ENCODE measurements at regions not wholly inside any gene's neighbourhood (a gene's known extent, or its start where the extent isn't known, plus 50 kb on each side); places are given as distances from the start of the nearest gene placed in this dataset.

DNA sequence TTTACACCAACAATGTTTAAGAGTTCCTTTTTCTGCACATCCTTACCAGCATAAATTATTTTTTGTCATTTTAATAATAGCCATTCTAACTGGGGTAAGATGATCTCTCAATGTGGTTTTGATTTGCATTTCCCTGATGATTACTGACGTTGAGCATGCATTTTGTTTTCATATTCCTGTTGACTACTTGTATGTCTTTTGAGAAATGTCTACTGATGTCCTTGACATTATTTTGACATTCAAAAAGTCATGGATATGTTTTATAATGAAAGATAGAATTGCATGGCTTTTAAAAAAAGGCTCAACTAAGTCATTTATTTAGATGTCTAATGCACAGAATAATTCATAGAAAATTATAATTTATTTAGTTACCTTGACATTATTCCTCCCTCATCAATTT lies 381.6 kb upstream of the C9orf72 start:
- no peak overlapping the region for H3K27ac ChIP-seq (ENCODE audit: low read depth, low read length)
- no peak overlapping the region for H3K4me3 ChIP-seq (ENCODE audit: low read length)
- Mint-ChIP-seq H3K4me3 (no peak overlapping the region), H3K36me3 (ENCODE audit: low read depth) (no peaks in the 10 kb centered on the region), H3K27ac (no peak overlapping the region), H3K27me3 (ENCODE audit: insufficient read depth) (no peaks in the 10 kb centered on the region), H3K4me1 (no peaks in the 10 kb centered on the region), H3K9me3 (no peaks in the 10 kb centered on the region)
- H3K36me3 ChIP-seq (ENCODE audit: control insufficient read depth, insufficient read depth, low read length), result no peaks in the 10 kb centered on the region
- no peak for DNase-seq
- H3K9me3 ChIP-seq (ENCODE audit: control insufficient read depth, low read length), result no peaks in the 10 kb centered on the region
- TF ChIP-seq CTCF (conservative IDR thresholded peaks at IDR 0.05), result no peak
- no peaks in the 10 kb centered on the region for H3K4me1 ChIP-seq (ENCODE audit: control insufficient read depth, insufficient read depth, low read length)
- 78 to 89% methylated on average over 1 of the region's 1 CpG for WGBS, 2 experiments (ENCODE audit: insufficient coverage in 1 of 2, insufficient read length in 1 of 2)
- no peaks in the 10 kb centered on the region for H3K27me3 ChIP-seq (ENCODE audit: control insufficient read depth, insufficient read depth, low read length, poor library complexity, severe bottlenecking)
- no peak overlapping the region for H3K9ac ChIP-seq (ENCODE audit: extremely low read depth, low read length, poor library complexity, severe bottlenecking)

GRCh38 chr9:27963836-27964235 lies 390.6 kb upstream of the C9orf72 start:
- Mint-ChIP-seq H3K36me3 (ENCODE audit: low read depth) (no peaks in the 10 kb centered on the region), H3K27me3 (ENCODE audit: insufficient read depth) (peaks cover 5% of the 10 kb centered on the region), H3K9me3 (peaks cover 5% of the 10 kb centered on the region), H3K4me1 (peaks cover 19% of the 10 kb centered on the region), H3K4me3 (no peak overlapping the region), H3K27ac (no peak overlapping the region)
- Histone ChIP-seq H3K27ac (ENCODE audit: low read depth, low read length) (no peak overlapping the region), H3K4me1 (ENCODE audit: control insufficient read depth, insufficient read depth, low read length) (peaks cover 7% of the 10 kb centered on the region), H3K9ac (ENCODE audit: extremely low read depth, low read length, poor library complexity, severe bottlenecking) (no peak overlapping the region), H3K27me3 (ENCODE audit: control insufficient read depth, insufficient read depth, low read length, poor library complexity, severe bottlenecking) (no peaks in the 10 kb centered on the region), H3K4me3 (ENCODE audit: low read length) (no peak overlapping the region), H3K9me3 (ENCODE audit: control insufficient read depth, low read length) (no peaks in the 10 kb centered on the region), H3K36me3 (ENCODE audit: control insufficient read depth, insufficient read depth, low read length) (no peaks in the 10 kb centered on the region)
- no peak for DNase-seq
- no peak for TF ChIP-seq CTCF (conservative IDR thresholded peaks at IDR 0.05)

- no peak for DNase-seq
- peaks cover 5% of the 10 kb centered on the region for H3K9me3 Mint-ChIP-seq
- peaks cover 14% of the 10 kb centered on the region for H3K4me1 Mint-ChIP-seq
- Histone ChIP-seq H3K36me3 (ENCODE audit: control insufficient read depth, insufficient read depth, low read length) (no peaks in the 10 kb centered on the region), H3K27me3 (ENCODE audit: control insufficient read depth, insufficient read depth, low read length, poor library complexity, severe bottlenecking) (peaks cover 23% of the 10 kb centered on the region), H3K9me3 (ENCODE audit: control insufficient read depth, low read length) (no peaks in the 10 kb centered on the region), H3K9ac (ENCODE audit: extremely low read depth, low read length, poor library complexity, severe bottlenecking) (no peak overlapping the region), H3K4me1 (ENCODE audit: control insufficient read depth, insufficient read depth, low read length) (peaks cover 7% of the 10 kb centered on the region), H3K27ac (ENCODE audit: low read depth, low read length) (no peak overlapping the region), H3K4me3 (ENCODE audit: low read length) (no peak overlapping the region)
- H3K36me3 Mint-ChIP-seq (ENCODE audit: low read depth), result no peaks in the 10 kb centered on the region
- WGBS, 2 experiments (ENCODE audit: insufficient coverage in 1 of 2, insufficient read length in 1 of 2), result 92% methylated on average over 2 of the region's 2 CpGs; no CpG with 5 or more reads in 1 of the 2 experiments
- H3K27me3 Mint-ChIP-seq (ENCODE audit: insufficient read depth), result peaks cover 25% of the 10 kb centered on the region
- H3K4me3 Mint-ChIP-seq, result no peak overlapping the region
- no peak for TF ChIP-seq CTCF (conservative IDR thresholded peaks at IDR 0.05)
- H3K27ac Mint-ChIP-seq, result no peak overlapping the region
Measured at GRCh38 chr9:27967210-27967609, 393.9 kb upstream of the C9orf72 start.
